CD4-positive, CD25-positive, alpha-beta regulatory T cell (primary cell): ENCODE measurements at regions not wholly inside any gene's neighbourhood (a gene's known extent, or its start where the extent isn't known, plus 50 kb on each side); places are given as distances from the start of the nearest gene placed in this dataset.
"Not testable (repeated sequence)": the region's sequence is repeated elsewhere in the genome, so short reads cannot be mapped to it uniquely, and the experiment has no call there.

Source experiments
- ATAC-seq, 2 donors: fragments of 150-1000 bp; cut with Tn5 transposase; one replicate each; pipeline ENCODE4 v1.10.0; 2021; ENCODE audit warnings: low read depth in 2 of 2, moderate number of reproducible peaks in 2 of 2, moderate library complexity in 1 of 2
- DNase-seq, 3 donors: peaks; one replicate each; pipeline versions ENCODE4 v3.0.0 to v3.0.0-alpha.2; 2012 to 2022; ENCODE audit warnings: mixed read lengths in 1 of 3
- H3K27ac ChIP-seq: one replicate; pipeline ENCODE4 v1.7.0; 2013; ENCODE audit warnings: mild to moderate bottlenecking, low read length; ENCODE audit not compliant: insufficient read depth, poor library complexity, severe bottlenecking
- H3K27me3 ChIP-seq: one replicate; pipeline ENCODE4 v1.7.0; 2013; ENCODE audit warnings: low read length; ENCODE audit not compliant: control insufficient read depth, insufficient read depth
- H3K36me3 ChIP-seq: one replicate; pipeline ENCODE4 v1.7.0; 2013; ENCODE audit warnings: mild to moderate bottlenecking, low read length, moderate library complexity; ENCODE audit not compliant: control insufficient read depth, insufficient read depth
- H3K4me1 ChIP-seq: 2 replicates; pipeline ENCODE4 v1.7.0; 2013; ENCODE audit warnings: mild to moderate bottlenecking, low read length; ENCODE audit not compliant: insufficient read depth, control insufficient read depth, poor library complexity, severe bottlenecking
- H3K4me3 ChIP-seq: one replicate; pipeline ENCODE4 v1.7.0; 2013; ENCODE audit warnings: low read depth, mild to moderate bottlenecking, low read length, moderate library complexity
- H3K9me3 ChIP-seq, 2 experiments: 1 replicate in 1 of 2; 2 replicates in 1 of 2; pipeline ENCODE4 v1.7.0; 2013; ENCODE audit warnings: low read length in 2 of 2, mild to moderate bottlenecking in 1 of 2, moderate library complexity in 1 of 2; ENCODE audit not compliant: control insufficient read depth in 2 of 2
- H3K27ac Mint-ChIP-seq, 3 donors: one replicate each; pipeline ENCODE4 v1.8.0; 2020 to 2022; ENCODE audit warnings: mild to moderate bottlenecking in 3 of 3, mixed read lengths in 3 of 3, moderate library complexity in 2 of 3
- H3K27me3 Mint-ChIP-seq: one replicate; pipeline ENCODE4 v1.8.0; 2022; ENCODE audit warnings: mild to moderate bottlenecking, mixed read lengths
- H3K36me3 Mint-ChIP-seq: one replicate; pipeline ENCODE4 v1.8.0; 2020; ENCODE audit warnings: mixed read lengths
- H3K4me1 Mint-ChIP-seq, 4 donors: one replicate each; pipeline ENCODE4 v1.8.0; 2020 to 2022; ENCODE audit warnings: mixed read lengths in 4 of 4, mild to moderate bottlenecking in 1 of 4
- H3K4me3 Mint-ChIP-seq, 4 donors: one replicate each; pipeline ENCODE4 v1.8.0; 2020 to 2022; ENCODE audit warnings: mild to moderate bottlenecking in 4 of 4, mixed read lengths in 4 of 4, moderate library complexity in 3 of 4
- H3K9me3 Mint-ChIP-seq, 7 donors: one replicate each; pipeline ENCODE4 v1.8.0; 2020 to 2022; ENCODE audit warnings: mixed read lengths in 7 of 7, mild to moderate bottlenecking in 3 of 7, moderate library complexity in 2 of 7

GRCh38 chr4:127256500-127256899 lies 376.3 kb upstream of the INTU start:
- H3K9me3 ChIP-seq: no peaks in the 10 kb centered on the region
- Mint-ChIP-seq H3K27me3 (no peaks in the 10 kb centered on the region), H3K27ac (no peak overlapping the region), H3K36me3 (no peaks in the 10 kb centered on the region), H3K4me1 (no peaks in the 10 kb centered on the region), H3K4me3 (no peak overlapping the region), H3K9me3 (peaks cover 2 to 15% (median 3%) of the 10 kb centered on the region in 7 donors)
- no peak for ATAC-seq
- H3K36me3 ChIP-seq: no peaks in the 10 kb centered on the region
- no peak overlapping the region for H3K27ac ChIP-seq
- DNase-seq: no peak
- H3K4me1 ChIP-seq: no peaks in the 10 kb centered on the region
- H3K4me3 ChIP-seq: no peak overlapping the region
- no peaks in the 10 kb centered on the region for H3K27me3 ChIP-seq

GRCh38 chr4:127261476-127261875 lies 371.3 kb upstream of the INTU start:
- H3K27me3 Mint-ChIP-seq: no peaks in the 10 kb centered on the region
- Histone ChIP-seq H3K27me3 (no peaks in the 10 kb centered on the region), H3K4me3 (no peak overlapping the region), H3K9me3 (no peaks in the 10 kb centered on the region), H3K27ac (no peak overlapping the region), H3K4me1 (no peaks in the 10 kb centered on the region), H3K36me3 (no peaks in the 10 kb centered on the region)
- H3K27ac Mint-ChIP-seq: no peak overlapping the region
- no peaks in the 10 kb centered on the region for H3K36me3 Mint-ChIP-seq
- H3K9me3 Mint-ChIP-seq: peaks cover 0 to 15% (median 4%) of the 10 kb centered on the region in 7 donors
- ATAC-seq (no peak), DNase-seq (no peak)
- no peak overlapping the region for H3K4me3 Mint-ChIP-seq
- H3K4me1 Mint-ChIP-seq: no peaks in the 10 kb centered on the region

DNA sequence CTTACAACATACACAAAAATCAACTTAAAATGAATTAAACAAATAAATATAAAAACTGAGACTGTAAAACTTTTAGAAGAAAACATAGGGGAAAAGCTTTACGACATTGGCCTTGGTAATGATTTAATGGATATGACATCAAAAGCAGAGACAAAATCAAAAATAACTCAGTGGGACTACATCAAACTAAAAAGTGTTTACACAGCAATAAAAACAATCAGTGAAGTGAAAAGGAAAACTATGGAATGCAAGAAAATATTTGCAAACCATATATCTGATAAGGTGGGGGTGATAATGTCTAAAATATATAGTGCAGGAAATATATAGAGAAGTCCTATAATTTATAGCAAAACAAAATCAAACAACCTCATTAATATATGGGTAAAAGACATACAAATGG lies 364.4 kb upstream of the INTU start:
- Mint-ChIP-seq H3K4me1 (no peaks in the 10 kb centered on the region), H3K4me3 (no peak overlapping the region)
- ATAC-seq: no peak

GRCh38 chr4:127277023-127277422 lies 355.7 kb upstream of the INTU start:
- not testable (repeated sequence) for H3K27ac Mint-ChIP-seq, H3K27me3 Mint-ChIP-seq, ATAC-seq, H3K9me3 ChIP-seq, H3K36me3 ChIP-seq, DNase-seq, H3K4me1 Mint-ChIP-seq, H3K4me1 ChIP-seq, H3K36me3 Mint-ChIP-seq, H3K4me3 ChIP-seq, H3K27ac ChIP-seq, H3K27me3 ChIP-seq
- Mint-ChIP-seq H3K9me3 (peaks cover 0 to 34% (median 6%) of the 10 kb centered on the region in 7 donors), H3K4me3 (peak overlapping the region in 1 of 4 donors; percentile 14)

More for the DNA sequence above, 364.4 kb upstream of the INTU start:
- no peak overlapping the region for H3K27ac Mint-ChIP-seq
- Histone ChIP-seq H3K4me1 (no peaks in the 10 kb centered on the region), H3K9me3 (no peaks in the 10 kb centered on the region), H3K27me3 (no peaks in the 10 kb centered on the region), H3K36me3 (no peaks in the 10 kb centered on the region), H3K27ac (no peak overlapping the region), H3K4me3 (no peak overlapping the region)
- H3K27me3 Mint-ChIP-seq: no peaks in the 10 kb centered on the region
- H3K36me3 Mint-ChIP-seq: no peaks in the 10 kb centered on the region
- H3K9me3 Mint-ChIP-seq: peaks cover 0 to 25% (median 4%) of the 10 kb centered on the region in 7 donors
- no peak for DNase-seq

DNA sequence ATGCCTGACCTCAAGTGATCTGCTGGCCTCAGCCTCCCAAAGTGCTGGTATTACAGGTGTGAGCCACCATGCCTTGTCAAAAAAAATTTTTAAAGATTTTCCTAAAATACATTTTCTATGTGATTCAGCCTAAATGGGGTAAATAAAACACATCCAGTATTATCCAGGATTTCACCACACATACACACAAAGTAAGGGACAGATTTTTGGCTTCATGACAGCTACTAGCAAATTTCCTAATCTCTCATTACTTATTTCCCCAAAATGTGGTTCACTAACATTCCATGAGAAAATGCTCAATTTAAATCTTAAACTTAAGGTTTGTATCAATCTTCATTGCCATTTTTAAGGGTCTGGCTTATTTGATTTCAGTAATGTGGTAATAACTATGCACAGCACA lies 348.5 kb upstream of the INTU start:
- Mint-ChIP-seq H3K9me3 (peaks cover 0 to 8% (median 3%) of the 10 kb centered on the region in 7 donors), H3K4me1 (no peaks in the 10 kb centered on the region), H3K4me3 (no peak overlapping the region), H3K36me3 (no peaks in the 10 kb centered on the region), H3K27me3 (no peaks in the 10 kb centered on the region), H3K27ac (no peak overlapping the region)
- DNase-seq (no peak), ATAC-seq (no peak)
- Histone ChIP-seq H3K27ac (no peak overlapping the region), H3K27me3 (no peaks in the 10 kb centered on the region), H3K9me3 (no peaks in the 10 kb centered on the region), H3K36me3 (no peaks in the 10 kb centered on the region), H3K4me1 (no peaks in the 10 kb centered on the region), H3K4me3 (no peak overlapping the region)

- Histone ChIP-seq H3K4me3 (no peak overlapping the region), H3K36me3 (no peaks in the 10 kb centered on the region), H3K4me1 (no peaks in the 10 kb centered on the region), H3K9me3 (peaks cover 0 to 14% of the 10 kb centered on the region in 2 experiments), H3K27me3 (no peaks in the 10 kb centered on the region), H3K27ac (no peak overlapping the region)
- Mint-ChIP-seq H3K4me3 (no peak overlapping the region), H3K36me3 (no peaks in the 10 kb centered on the region), H3K27me3 (no peaks in the 10 kb centered on the region), H3K27ac (no peak overlapping the region), H3K4me1 (no peaks in the 10 kb centered on the region), H3K9me3 (peaks cover 0 to 24% (median 8%) of the 10 kb centered on the region in 7 donors)
- DNase-seq: no peak
- no peak for ATAC-seq
Measured at GRCh38 chr4:127291316-127291715, 341.4 kb upstream of the INTU start.

DNA sequence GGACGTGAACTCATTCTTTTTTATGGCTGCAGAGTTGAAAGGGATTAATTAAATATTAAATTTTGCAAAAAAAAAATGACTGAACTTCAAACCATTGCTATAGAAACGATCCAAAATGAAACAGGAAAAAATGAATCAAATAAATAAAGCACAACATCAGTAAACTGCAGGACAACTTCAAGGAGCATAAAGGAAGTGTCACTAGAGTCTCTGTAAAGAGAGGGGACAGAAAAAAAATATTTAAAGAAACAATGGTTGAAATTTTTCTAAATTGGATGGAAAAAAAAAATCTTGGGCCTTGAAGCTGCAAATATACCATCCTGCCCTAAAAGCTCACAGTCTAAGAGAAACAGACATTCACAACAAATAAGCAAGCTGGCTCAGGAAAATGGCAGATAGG lies 339.3 kb upstream of the INTU start:
- Histone ChIP-seq H3K27ac (no peak overlapping the region), H3K36me3 (no peaks in the 10 kb centered on the region), H3K9me3 (peaks cover 0 to 14% of the 10 kb centered on the region in 2 experiments), H3K4me1 (no peaks in the 10 kb centered on the region), H3K27me3 (no peaks in the 10 kb centered on the region), H3K4me3 (no peak overlapping the region)
- Mint-ChIP-seq H3K27me3 (no peaks in the 10 kb centered on the region), H3K36me3 (no peaks in the 10 kb centered on the region), H3K9me3 (peaks cover 3 to 38% (median 13%) of the 10 kb centered on the region in 7 donors), H3K4me3 (no peak overlapping the region), H3K4me1 (no peaks in the 10 kb centered on the region), H3K27ac (no peak overlapping the region)
- ATAC-seq (no peak), DNase-seq (no peak)

DNA sequence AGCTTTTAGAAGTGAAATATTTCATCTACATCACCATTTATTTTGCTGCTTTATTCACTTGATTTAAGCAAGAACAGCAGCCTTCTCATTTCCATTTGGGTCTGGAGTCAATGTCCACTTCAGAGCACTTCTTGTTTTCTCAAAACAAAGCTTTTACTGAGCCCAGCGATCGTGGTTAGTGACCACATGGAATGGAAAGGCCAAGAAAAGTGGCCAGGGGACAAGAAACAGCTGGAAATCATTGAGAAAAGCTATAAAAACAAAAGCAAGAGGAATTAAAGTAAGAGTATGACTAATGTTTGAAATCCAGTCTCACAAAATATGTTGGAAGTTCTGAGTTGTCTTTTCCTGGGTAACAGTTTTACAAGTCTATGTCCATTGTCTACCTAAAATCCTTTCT lies 328.4 kb upstream of the INTU start:
- H3K4me3 Mint-ChIP-seq: no peak overlapping the region
- Histone ChIP-seq H3K4me3 (no peak overlapping the region), H3K27ac (no peak overlapping the region), H3K36me3 (no peaks in the 10 kb centered on the region), H3K9me3 (no peaks in the 10 kb centered on the region), H3K27me3 (no peaks in the 10 kb centered on the region), H3K4me1 (no peaks in the 10 kb centered on the region)
- ATAC-seq (no peak), DNase-seq (no peak)
- no peaks in the 10 kb centered on the region for H3K36me3 Mint-ChIP-seq
- peaks cover 0 to 4% (median 0%) of the 10 kb centered on the region in 4 donors for H3K4me1 Mint-ChIP-seq
- H3K27me3 Mint-ChIP-seq: no peaks in the 10 kb centered on the region
- H3K9me3 Mint-ChIP-seq: peaks cover 2 to 42% (median 5%) of the 10 kb centered on the region in 7 donors
- no peak overlapping the region for H3K27ac Mint-ChIP-seq
